IMR-90 (cell line): ENCODE measurements at regions not wholly inside any gene's neighbourhood (a gene's known extent, or its start where the extent isn't known, plus 50 kb on each side); places are given as distances from the start of the nearest gene placed in this dataset.

Experiments
- ATAC-seq: fragments of 200-7000 bp; cut with Tn5 transposase; 2 replicates; pipeline ENCODE4 v1.9.1; 2020; ENCODE audit warnings: low read depth, mild to moderate bottlenecking, moderate library complexity
- BruUV-seq: library from RNA; stranded (reverse); fragments of 400-500 nt; replicated peaks from 2 replicates; lab custom pipeline; 2021; lab: Mats Ljungman, UMichigan
- CTCF ChIA-PET: fragments of 300-600 bp; formaldehyde crosslinking; extraction: SDS; loops from one replicate; lab custom pipeline; 2021; ENCODE audit warnings: antibody characterized with exemption; lab: Yijun Ruan, JAX
- POLR2A ChIA-PET: fragments of 300-600 bp; sonication (Branson Sonifier 250); formaldehyde crosslinking; loops from one replicate; lab custom pipeline; 2022; ENCODE audit warnings: antibody characterized with exemption; ENCODE audit not compliant: unreplicated experiment; lab: Charles Lee
- DNase-seq: peaks from one replicate; pipeline ENCODE4 v3.0.0; 2013
- H2AFZ ChIP-seq: replicated peaks from 2 replicates; pipeline ENCODE3; 2013; ENCODE audit warnings: low read length, mild to moderate bottlenecking; ENCODE audit not compliant: poor library complexity
- H2AK5ac ChIP-seq: 2 replicates; pipeline ENCODE4 v1.6.1; 2013; ENCODE audit warnings: low read depth, low read length, inconsistent platforms
- H2AK9ac ChIP-seq: replicated peaks from 2 replicates; pipeline ENCODE3; 2013; ENCODE audit warnings: mild to moderate bottlenecking, low read depth, low read length, moderate library complexity; ENCODE audit not compliant: poor library complexity
- H2BK120ac ChIP-seq: 2 replicates; pipeline ENCODE4 v1.6.1; 2013; ENCODE audit warnings: low read depth, low read length, inconsistent platforms
- H2BK15ac ChIP-seq: 3 replicates; pipeline ENCODE4 v1.6.1; 2013; ENCODE audit warnings: low read depth, low read length, inconsistent platforms
- H2BK20ac ChIP-seq: 2 replicates; pipeline ENCODE4 v1.6.1; 2013; ENCODE audit warnings: low read depth, mild to moderate bottlenecking, inconsistent platforms, low read length, moderate library complexity
- H2BK5ac ChIP-seq: 2 replicates; pipeline ENCODE4 v1.6.1; 2013; ENCODE audit warnings: mild to moderate bottlenecking, low read depth, low read length, inconsistent platforms; ENCODE audit not compliant: poor library complexity, severe bottlenecking
- H3K14ac ChIP-seq: replicated peaks from 2 replicates; pipeline ENCODE4 v1.6.1; 2013; ENCODE audit warnings: low read depth, low read length, inconsistent platforms
- H3K18ac ChIP-seq: 2 replicates; pipeline ENCODE4 v1.6.1; 2013; ENCODE audit warnings: low read depth, low read length, control low read depth
- H3K23ac ChIP-seq: 2 replicates; pipeline ENCODE4 v1.6.1; 2013; ENCODE audit warnings: low read depth, low read length, inconsistent platforms
- H3K27ac ChIP-seq: 2 replicates; pipeline ENCODE4 v1.5.1; 2013; ENCODE audit warnings: mild to moderate bottlenecking, control low read depth, low read length; ENCODE audit not compliant: insufficient read depth
- H3K27me3 ChIP-seq: 2 replicates; pipeline ENCODE4 v1.6.1; 2013; ENCODE audit warnings: low read length; ENCODE audit not compliant: control insufficient read depth, insufficient read depth
- H3K36me3 ChIP-seq: 2 replicates; pipeline ENCODE4 v1.6.1; 2013; ENCODE audit warnings: low read length, mixed read lengths; ENCODE audit not compliant: control insufficient read depth, insufficient read depth
- H3K4ac ChIP-seq: 2 replicates; pipeline ENCODE4 v1.6.1; 2013; ENCODE audit warnings: low read depth, low read length, inconsistent platforms
- H3K4me1 ChIP-seq: 2 replicates; pipeline ENCODE4 v1.6.1; 2013; ENCODE audit warnings: low read length, mixed read lengths; ENCODE audit not compliant: control insufficient read depth, insufficient read depth
- H3K4me2 ChIP-seq: 2 replicates; pipeline ENCODE4 v1.6.1; 2013; ENCODE audit warnings: low read depth, mild to moderate bottlenecking, control low read depth, low read length, moderate library complexity
- H3K4me3 ChIP-seq: 2 replicates; pipeline ENCODE4 v1.5.1; 2013; ENCODE audit warnings: low read depth, mild to moderate bottlenecking, control low read depth, low read length, moderate library complexity; ENCODE audit not compliant: insufficient read depth
- H3K56ac ChIP-seq: 2 replicates; pipeline ENCODE4 v1.6.1; 2013; ENCODE audit warnings: low read length, inconsistent platforms; ENCODE audit not compliant: insufficient read depth; ENCODE audit errors: extremely low read depth
- H3K79me1 ChIP-seq, 2 experiments: 2 replicates each; pipeline ENCODE4 v1.6.1; 2013; ENCODE audit warnings: low read length in 2 of 2, inconsistent platforms in 1 of 2, low read depth in 1 of 2
- H3K9ac ChIP-seq: 2 replicates; pipeline ENCODE4 v1.6.1; 2013; ENCODE audit warnings: low read depth, low read length, control low read depth
- H3K9me1 ChIP-seq: 2 replicates; pipeline ENCODE4 v1.6.1; 2013; ENCODE audit warnings: low read length, inconsistent platforms; ENCODE audit not compliant: insufficient read depth
- H3K9me3 ChIP-seq: 2 replicates; pipeline ENCODE4 v1.6.1; 2013; ENCODE audit warnings: low read length; ENCODE audit not compliant: control insufficient read depth, insufficient read depth
- H4K20me1 ChIP-seq: 2 replicates; pipeline ENCODE4 v1.6.1; 2013; ENCODE audit warnings: low read length, inconsistent platforms; ENCODE audit not compliant: insufficient read depth
- H4K5ac ChIP-seq: 2 replicates; pipeline ENCODE4 v1.6.1; 2013; ENCODE audit warnings: mild to moderate bottlenecking, low read depth, low read length, control low read depth
- H4K8ac ChIP-seq, 2 experiments: 2 replicates each; pipeline ENCODE4 v1.6.1; 2013; ENCODE audit warnings: low read depth in 2 of 2, low read length in 2 of 2, control low read depth in 1 of 2, inconsistent platforms in 1 of 2
- H4K91ac ChIP-seq: 2 replicates; pipeline ENCODE4 v1.6.1; 2013; ENCODE audit warnings: low read depth, low read length, inconsistent platforms; ENCODE audit not compliant: insufficient read depth
- MAFK ChIP-seq: IDR thresholded peaks from 2 replicates; pipeline ENCODE4 v1.6.1; 2012; ENCODE audit warnings: low read depth, low read length, improper control_type of control experiment
- dilution Hi-C: fragments of 300-500 bp; cut with HindIII; formaldehyde crosslinking; loops from one replicate; pipeline ENCODE4 v1.14.3; 2018; ENCODE audit warnings: low sequenced_read_pairs; ENCODE audit not compliant: unreplicated experiment
- in situ Hi-C: fragments of 300-500 bp; cut with MboI; formaldehyde crosslinking; loops from 3 replicates; pipeline ENCODE4 v1.14.3; 2019; ENCODE audit warnings: low sequenced_read_pairs, inconsistent platforms, mixed read lengths
- intact Hi-C: fragments of 100-400 bp; cut with micrococcal nuclease; formaldehyde crosslinking; loops from 2 replicates; pipeline ENCODE4 v1.10.0; 2022
- TF ChIP-seq, protein P1 (sequence below): conservative IDR thresholded peaks from 2 replicates; pipeline ENCODE4 v1.5.1; 2012; ENCODE audit warnings: mild to moderate bottlenecking, low read depth, low read length, improper control_type of control experiment

GRCh38 chr3:176724394-176724759 is 472.9 kb downstream of the TBL1XR1 start:
- no peak overlapping the region for H3K4ac ChIP-seq
- no TSS peak for BruUV-seq
- no peak overlapping the region for H3K18ac ChIP-seq
- no peak overlapping the region for H4K8ac ChIP-seq
- H3K4me1 ChIP-seq: no peaks in the 10 kb centered on the region
- H2BK20ac ChIP-seq: no peak overlapping the region
- no peaks in the 10 kb centered on the region for H3K9me1 ChIP-seq
- no peak overlapping the region for H3K23ac ChIP-seq
- H2BK120ac ChIP-seq: no peak overlapping the region
- dilution Hi-C loops: no loop called here
- no peak overlapping the region for H3K27ac ChIP-seq
- intact Hi-C loops: no loop called here
- no peak overlapping the region for H3K4me2 ChIP-seq
- H4K91ac ChIP-seq: no peak overlapping the region
- POLR2A ChIA-PET: no interaction called here
- no peak overlapping the region for H3K4me3 ChIP-seq
- 0 out of 2 replicates have a peak, but pooled peaks have one; percentile 28 for TF ChIP-seq MAFK
- TF ChIP-seq, protein P1, sequence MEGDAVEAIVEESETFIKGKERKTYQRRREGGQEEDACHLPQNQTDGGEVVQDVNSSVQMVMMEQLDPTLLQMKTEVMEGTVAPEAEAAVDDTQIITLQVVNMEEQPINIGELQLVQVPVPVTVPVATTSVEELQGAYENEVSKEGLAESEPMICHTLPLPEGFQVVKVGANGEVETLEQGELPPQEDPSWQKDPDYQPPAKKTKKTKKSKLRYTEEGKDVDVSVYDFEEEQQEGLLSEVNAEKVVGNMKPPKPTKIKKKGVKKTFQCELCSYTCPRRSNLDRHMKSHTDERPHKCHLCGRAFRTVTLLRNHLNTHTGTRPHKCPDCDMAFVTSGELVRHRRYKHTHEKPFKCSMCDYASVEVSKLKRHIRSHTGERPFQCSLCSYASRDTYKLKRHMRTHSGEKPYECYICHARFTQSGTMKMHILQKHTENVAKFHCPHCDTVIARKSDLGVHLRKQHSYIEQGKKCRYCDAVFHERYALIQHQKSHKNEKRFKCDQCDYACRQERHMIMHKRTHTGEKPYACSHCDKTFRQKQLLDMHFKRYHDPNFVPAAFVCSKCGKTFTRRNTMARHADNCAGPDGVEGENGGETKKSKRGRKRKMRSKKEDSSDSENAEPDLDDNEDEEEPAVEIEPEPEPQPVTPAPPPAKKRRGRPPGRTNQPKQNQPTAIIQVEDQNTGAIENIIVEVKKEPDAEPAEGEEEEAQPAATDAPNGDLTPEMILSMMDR: no peak
- no peak overlapping the region for H3K56ac ChIP-seq
- H4K20me1 ChIP-seq: no peaks in the 10 kb centered on the region
- H2BK15ac ChIP-seq: no peak overlapping the region
- H3K9me3 ChIP-seq: no peaks in the 10 kb centered on the region
- DNase-seq: no peak
- H3K36me3 ChIP-seq: no peaks in the 10 kb centered on the region
- no peak overlapping the region for H4K5ac ChIP-seq
- no peak overlapping the region for H3K14ac ChIP-seq
- H2AFZ ChIP-seq: no peak overlapping the region
- H2AK9ac ChIP-seq: no peak overlapping the region
- no peak for ATAC-seq
- no peaks in the 10 kb centered on the region for H3K79me1 ChIP-seq
- in situ Hi-C loops: no loop called here
- no peak overlapping the region for H2AK5ac ChIP-seq
- H2BK5ac ChIP-seq: no peak overlapping the region
- H3K27me3 ChIP-seq: no peaks in the 10 kb centered on the region
- CTCF ChIA-PET: no interaction called here
- no peak overlapping the region for H3K9ac ChIP-seq
